Neural cell (in vitro differentiated cells): ENCODE measurements at regions not wholly inside any gene's neighbourhood (a gene's known extent, or its start where the extent isn't known, plus 50 kb on each side); places are given as distances from the start of the nearest gene placed in this dataset.

Source experiments
- EP300 ChIP-seq: fragments of 450-650 bp; conservative IDR thresholded peaks from 2 replicates; pipeline ENCODE4 v1.6.1; 2014; ENCODE audit warnings: antibody characterized with exemption, mild to moderate bottlenecking, moderate library complexity; ENCODE audit not compliant: poor library complexity, severe bottlenecking
- EZH2 ChIP-seq: fragments of 200-600, 300-800 bp; shearing (Covaris generic), sonication (generic); IDR thresholded peaks from 2 replicates; pipeline ENCODE4 v1.6.1; 2014; ENCODE audit warnings: antibody characterized with exemption, low read length, borderline replicate concordance, mild to moderate bottlenecking; ENCODE audit not compliant: insufficient read depth, poor library complexity, severe bottlenecking
- RAD21 ChIP-seq: fragments of 450-650 bp; conservative IDR thresholded peaks from 2 replicates; pipeline ENCODE4 v1.6.1; 2014; ENCODE audit warnings: antibody characterized with exemption, mild to moderate bottlenecking, moderate library complexity
- TF ChIP-seq, protein P1 (sequence below): fragments of 450-650 bp; IDR thresholded peaks from 2 replicates; pipeline ENCODE4 v1.5.1; 2014; ENCODE audit warnings: antibody characterized with exemption, mild to moderate bottlenecking, moderate library complexity; ENCODE audit not compliant: poor library complexity, severe bottlenecking
- TF ChIP-seq, protein P2 (sequence below): IDR thresholded peaks from 2 replicates; pipeline ENCODE4 v1.6.1; 2012; ENCODE audit warnings: borderline replicate concordance

DNA sequence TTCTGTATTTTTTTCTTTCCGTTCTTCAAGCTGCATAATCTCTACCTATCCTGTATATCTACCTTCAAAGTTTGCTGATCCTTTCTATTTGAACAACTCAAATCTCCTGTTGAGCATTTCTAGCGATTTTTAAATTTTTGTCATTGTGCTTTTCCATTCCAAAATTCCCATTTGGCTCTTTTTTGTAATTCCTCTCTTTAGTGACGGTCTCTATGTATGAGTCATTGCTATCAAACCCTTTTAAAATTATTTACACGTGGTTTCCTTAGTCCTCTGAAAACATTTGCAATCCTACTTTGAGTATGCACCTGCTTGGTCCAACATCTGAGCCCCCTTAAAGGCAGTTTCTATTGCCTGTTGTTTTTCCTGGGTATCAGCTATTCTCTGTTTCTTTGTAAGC lies 100.5 kb upstream of the FOXC1 start:
- TF ChIP-seq, protein P1, sequence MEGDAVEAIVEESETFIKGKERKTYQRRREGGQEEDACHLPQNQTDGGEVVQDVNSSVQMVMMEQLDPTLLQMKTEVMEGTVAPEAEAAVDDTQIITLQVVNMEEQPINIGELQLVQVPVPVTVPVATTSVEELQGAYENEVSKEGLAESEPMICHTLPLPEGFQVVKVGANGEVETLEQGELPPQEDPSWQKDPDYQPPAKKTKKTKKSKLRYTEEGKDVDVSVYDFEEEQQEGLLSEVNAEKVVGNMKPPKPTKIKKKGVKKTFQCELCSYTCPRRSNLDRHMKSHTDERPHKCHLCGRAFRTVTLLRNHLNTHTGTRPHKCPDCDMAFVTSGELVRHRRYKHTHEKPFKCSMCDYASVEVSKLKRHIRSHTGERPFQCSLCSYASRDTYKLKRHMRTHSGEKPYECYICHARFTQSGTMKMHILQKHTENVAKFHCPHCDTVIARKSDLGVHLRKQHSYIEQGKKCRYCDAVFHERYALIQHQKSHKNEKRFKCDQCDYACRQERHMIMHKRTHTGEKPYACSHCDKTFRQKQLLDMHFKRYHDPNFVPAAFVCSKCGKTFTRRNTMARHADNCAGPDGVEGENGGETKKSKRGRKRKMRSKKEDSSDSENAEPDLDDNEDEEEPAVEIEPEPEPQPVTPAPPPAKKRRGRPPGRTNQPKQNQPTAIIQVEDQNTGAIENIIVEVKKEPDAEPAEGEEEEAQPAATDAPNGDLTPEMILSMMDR = no peak
- no peak for TF ChIP-seq RAD21
- TF ChIP-seq, protein P2, sequence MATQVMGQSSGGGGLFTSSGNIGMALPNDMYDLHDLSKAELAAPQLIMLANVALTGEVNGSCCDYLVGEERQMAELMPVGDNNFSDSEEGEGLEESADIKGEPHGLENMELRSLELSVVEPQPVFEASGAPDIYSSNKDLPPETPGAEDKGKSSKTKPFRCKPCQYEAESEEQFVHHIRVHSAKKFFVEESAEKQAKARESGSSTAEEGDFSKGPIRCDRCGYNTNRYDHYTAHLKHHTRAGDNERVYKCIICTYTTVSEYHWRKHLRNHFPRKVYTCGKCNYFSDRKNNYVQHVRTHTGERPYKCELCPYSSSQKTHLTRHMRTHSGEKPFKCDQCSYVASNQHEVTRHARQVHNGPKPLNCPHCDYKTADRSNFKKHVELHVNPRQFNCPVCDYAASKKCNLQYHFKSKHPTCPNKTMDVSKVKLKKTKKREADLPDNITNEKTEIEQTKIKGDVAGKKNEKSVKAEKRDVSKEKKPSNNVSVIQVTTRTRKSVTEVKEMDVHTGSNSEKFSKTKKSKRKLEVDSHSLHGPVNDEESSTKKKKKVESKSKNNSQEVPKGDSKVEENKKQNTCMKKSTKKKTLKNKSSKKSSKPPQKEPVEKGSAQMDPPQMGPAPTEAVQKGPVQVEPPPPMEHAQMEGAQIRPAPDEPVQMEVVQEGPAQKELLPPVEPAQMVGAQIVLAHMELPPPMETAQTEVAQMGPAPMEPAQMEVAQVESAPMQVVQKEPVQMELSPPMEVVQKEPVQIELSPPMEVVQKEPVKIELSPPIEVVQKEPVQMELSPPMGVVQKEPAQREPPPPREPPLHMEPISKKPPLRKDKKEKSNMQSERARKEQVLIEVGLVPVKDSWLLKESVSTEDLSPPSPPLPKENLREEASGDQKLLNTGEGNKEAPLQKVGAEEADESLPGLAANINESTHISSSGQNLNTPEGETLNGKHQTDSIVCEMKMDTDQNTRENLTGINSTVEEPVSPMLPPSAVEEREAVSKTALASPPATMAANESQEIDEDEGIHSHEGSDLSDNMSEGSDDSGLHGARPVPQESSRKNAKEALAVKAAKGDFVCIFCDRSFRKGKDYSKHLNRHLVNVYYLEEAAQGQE = no peak
- TF ChIP-seq EP300 = no peak
- no peak for TF ChIP-seq EZH2
